ENCODE measurements at regions not wholly inside any gene's neighbourhood (a gene's known extent, or its start where the extent isn't known, plus 50 kb on each side); places are given as distances from the start of the nearest gene placed in this dataset.
"Not testable (repeated sequence)": the region's sequence is repeated elsewhere in the genome, so short reads cannot be mapped to it uniquely, and the experiment has no call there.

GRCh38 chr10:55742487-55742886 is 618.6 kb downstream of the ZWINT start:
- Mint-ChIP-seq H3K27me3 (ENCODE audit: low read depth, unreplicated experiment) (no peaks in the 10 kb centered on the region), H3K4me3 (ENCODE audit: unreplicated experiment) (no peak overlapping the region), H3K4me1 (ENCODE audit: low read depth, unreplicated experiment) (no peaks in the 10 kb centered on the region), H3K36me3 (ENCODE audit: low read depth, unreplicated experiment) (no peaks in the 10 kb centered on the region), H3K27ac (ENCODE audit: unreplicated experiment) (no peak overlapping the region), H3K9me3 (ENCODE audit: unreplicated experiment) (no peaks in the 10 kb centered on the region)
- FAIRE-seq (no peak), DNase-seq (ENCODE audit: low read depth) (no peak)
- Histone ChIP-seq H3K9ac (ENCODE audit: low read length) (no peak overlapping the region), H2AFZ (ENCODE audit: low read depth, low read length) (no peak overlapping the region), H4K20me1 (ENCODE audit: insufficient read depth, low read length) (no peaks in the 10 kb centered on the region), H3K4me3 (ENCODE audit: insufficient read depth, low read depth, low read length) (no peak overlapping the region), H3K36me3 (ENCODE audit: insufficient read depth, low read length) (no peaks in the 10 kb centered on the region), H3K79me2 (ENCODE audit: insufficient read depth, low read length) (no peaks in the 10 kb centered on the region), H3K27me3 (ENCODE audit: insufficient read depth, low read length) (no peaks in the 10 kb centered on the region), H3K27ac (ENCODE audit: low read depth, low read length) (no peak overlapping the region), H3K4me2 (ENCODE audit: low read length) (no peak overlapping the region), H3K4me1 (ENCODE audit: insufficient read depth, low read length) (no peaks in the 10 kb centered on the region), H3K9me3 (ENCODE audit: insufficient read depth, low read depth, low read length) (no peaks in the 10 kb centered on the region)
- TF ChIP-seq EZH2 (IDR thresholded peaks at IDR 0.05; ENCODE audit: insufficient read depth, low read length) (no peak), CTCF (IDR thresholded peaks at IDR 0.05; ENCODE audit: insufficient read depth, low read depth, low read length) (no peak)

- H3K4me3 ChIP-seq (ENCODE audit: insufficient read depth, low read depth, low read length); H3K9me3 Mint-ChIP-seq (ENCODE audit: unreplicated experiment); H3K4me1 Mint-ChIP-seq (ENCODE audit: low read depth, unreplicated experiment); H2AFZ ChIP-seq (ENCODE audit: low read depth, low read length); FAIRE-seq; H3K27me3 ChIP-seq (ENCODE audit: insufficient read depth, low read length); H3K4me3 Mint-ChIP-seq (ENCODE audit: unreplicated experiment); H4K20me1 ChIP-seq (ENCODE audit: insufficient read depth, low read length); H3K4me2 ChIP-seq (ENCODE audit: low read length); H3K27me3 Mint-ChIP-seq (ENCODE audit: low read depth, unreplicated experiment); H3K9me3 ChIP-seq (ENCODE audit: insufficient read depth, low read depth, low read length); H3K36me3 ChIP-seq (ENCODE audit: insufficient read depth, low read length); H3K27ac Mint-ChIP-seq (ENCODE audit: unreplicated experiment); H3K36me3 Mint-ChIP-seq (ENCODE audit: low read depth, unreplicated experiment); H3K9ac ChIP-seq (ENCODE audit: low read length); DNase-seq (ENCODE audit: low read depth); H3K4me1 ChIP-seq (ENCODE audit: insufficient read depth, low read length); H3K79me2 ChIP-seq (ENCODE audit: insufficient read depth, low read length); H3K27ac ChIP-seq (ENCODE audit: low read depth, low read length): not testable (repeated sequence)
- peak; percentile 34 for TF ChIP-seq CTCF (IDR thresholded peaks at IDR 0.05; ENCODE audit: insufficient read depth, low read depth, low read length)
Measured at GRCh38 chr10:55740767-55741166, 620.3 kb downstream of the ZWINT start.

- FAIRE-seq (no peak), DNase-seq (ENCODE audit: low read depth) (no peak)
- H3K4me1 ChIP-seq (ENCODE audit: insufficient read depth, low read length), result no peaks in the 10 kb centered on the region
- TF ChIP-seq CTCF (IDR thresholded peaks at IDR 0.05; ENCODE audit: insufficient read depth, low read depth, low read length) (no peak), EZH2 (IDR thresholded peaks at IDR 0.05; ENCODE audit: insufficient read depth, low read length) (no peak)
- no peak overlapping the region for H3K9ac ChIP-seq (ENCODE audit: low read length)
- H3K9me3 ChIP-seq (ENCODE audit: insufficient read depth, low read depth, low read length), result no peaks in the 10 kb centered on the region
- H3K27me3 Mint-ChIP-seq (ENCODE audit: low read depth, unreplicated experiment), result no peaks in the 10 kb centered on the region
- H3K4me3 ChIP-seq (ENCODE audit: insufficient read depth, low read depth, low read length), result no peak overlapping the region
- no peaks in the 10 kb centered on the region for H3K36me3 ChIP-seq (ENCODE audit: insufficient read depth, low read length)
- H3K4me1 Mint-ChIP-seq (ENCODE audit: low read depth, unreplicated experiment), result no peaks in the 10 kb centered on the region
- H3K27ac Mint-ChIP-seq (ENCODE audit: unreplicated experiment), result no peak overlapping the region
- no peaks in the 10 kb centered on the region for H3K36me3 Mint-ChIP-seq (ENCODE audit: low read depth, unreplicated experiment)
- H3K27ac ChIP-seq (ENCODE audit: low read depth, low read length), result no peak overlapping the region
- no peaks in the 10 kb centered on the region for H3K79me2 ChIP-seq (ENCODE audit: insufficient read depth, low read length)
- no peak overlapping the region for H3K4me3 Mint-ChIP-seq (ENCODE audit: unreplicated experiment)
- no peaks in the 10 kb centered on the region for H4K20me1 ChIP-seq (ENCODE audit: insufficient read depth, low read length)
- H2AFZ ChIP-seq (ENCODE audit: low read depth, low read length), result no peak overlapping the region
- no peaks in the 10 kb centered on the region for H3K9me3 Mint-ChIP-seq (ENCODE audit: unreplicated experiment)
- H3K4me2 ChIP-seq (ENCODE audit: low read length), result no peak overlapping the region
- H3K27me3 ChIP-seq (ENCODE audit: insufficient read depth, low read length), result no peaks in the 10 kb centered on the region
Measured at GRCh38 chr10:55740110-55740509, 620.9 kb downstream of the ZWINT start.

All from astrocyte (in vitro differentiated cells and primary cell).